Prostate gland (tissue), 2 donors: ENCODE measurements at regions not wholly inside any gene's neighbourhood (a gene's known extent, or its start where the extent isn't known, plus 50 kb on each side); places are given as distances from the start of the nearest gene placed in this dataset.

Source experiments
- POLR2A ChIP-seq: fragments of 450-650 bp; IDR thresholded peaks from one replicate; pipeline ENCODE4 v1.6.1; 2016; ENCODE audit warnings: antibody characterized with exemption, mild to moderate bottlenecking
- POLR2AphosphoS5 ChIP-seq: sonication (generic); formaldehyde crosslinking; IDR thresholded peaks from one replicate; pipeline ENCODE4 v1.6.1; 2017; ENCODE audit warnings: antibody characterized with exemption
- TF ChIP-seq, protein P1 (sequence below), 4 experiments: fragments of 200-600 bp in 2 of 4; fragments of 450-650 bp in 2 of 4; sonication (generic) in 2 of 4; IDR thresholded peaks; 1 replicate in 3 of 4; 2 replicates in 1 of 4; pipeline ENCODE4 v1.5.1; 2016 to 2019; ENCODE audit warnings: antibody characterized with exemption in 4 of 4, mild to moderate bottlenecking in 2 of 4, moderate library complexity in 2 of 4

DNA sequence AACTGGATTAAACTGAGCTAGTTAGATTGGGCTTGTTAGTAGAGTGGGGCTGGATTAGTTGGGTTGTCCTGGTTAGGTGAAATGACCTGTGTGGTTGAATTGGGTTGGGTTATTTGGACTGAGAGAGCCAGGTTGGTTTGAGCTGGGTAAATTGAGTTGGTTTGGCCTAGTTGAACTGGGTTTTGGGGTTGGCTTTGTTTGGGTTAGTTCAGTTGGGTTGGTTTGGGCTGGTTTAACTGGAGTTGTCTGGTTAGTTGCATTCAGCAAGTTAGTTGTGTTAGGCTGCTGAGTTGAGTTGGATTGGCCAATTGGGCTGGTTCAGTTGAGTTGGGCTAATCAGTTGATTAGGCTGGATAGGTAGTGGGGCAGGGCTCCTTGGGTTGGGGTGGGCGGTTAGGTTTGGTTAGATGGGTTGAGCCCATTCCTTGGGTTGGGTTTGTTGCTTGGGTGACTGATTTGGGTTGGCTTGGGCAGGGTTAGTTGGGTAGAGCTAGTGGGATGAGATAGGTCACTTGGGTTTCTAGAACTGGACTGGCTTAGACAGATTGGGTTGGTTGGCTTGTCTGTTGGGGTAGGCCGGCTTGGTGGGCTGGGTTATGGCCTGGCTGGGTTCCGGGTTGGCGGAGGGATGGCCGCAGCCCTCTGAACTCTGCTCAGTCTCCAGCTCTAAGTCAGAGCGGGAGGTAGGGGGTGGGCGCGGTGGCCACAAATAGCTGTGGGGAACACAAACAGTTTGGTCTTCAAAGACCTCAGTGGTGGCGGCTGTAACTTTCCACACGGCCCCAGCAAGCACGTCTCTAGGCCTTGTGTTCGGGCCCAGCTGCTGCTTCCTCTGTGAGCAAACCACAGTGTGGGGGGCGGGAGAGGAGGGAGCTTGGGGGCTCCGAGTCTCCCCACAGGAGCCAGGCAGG, 67.2 kb upstream of the RUNX3 start:
- TF ChIP-seq, protein P1, sequence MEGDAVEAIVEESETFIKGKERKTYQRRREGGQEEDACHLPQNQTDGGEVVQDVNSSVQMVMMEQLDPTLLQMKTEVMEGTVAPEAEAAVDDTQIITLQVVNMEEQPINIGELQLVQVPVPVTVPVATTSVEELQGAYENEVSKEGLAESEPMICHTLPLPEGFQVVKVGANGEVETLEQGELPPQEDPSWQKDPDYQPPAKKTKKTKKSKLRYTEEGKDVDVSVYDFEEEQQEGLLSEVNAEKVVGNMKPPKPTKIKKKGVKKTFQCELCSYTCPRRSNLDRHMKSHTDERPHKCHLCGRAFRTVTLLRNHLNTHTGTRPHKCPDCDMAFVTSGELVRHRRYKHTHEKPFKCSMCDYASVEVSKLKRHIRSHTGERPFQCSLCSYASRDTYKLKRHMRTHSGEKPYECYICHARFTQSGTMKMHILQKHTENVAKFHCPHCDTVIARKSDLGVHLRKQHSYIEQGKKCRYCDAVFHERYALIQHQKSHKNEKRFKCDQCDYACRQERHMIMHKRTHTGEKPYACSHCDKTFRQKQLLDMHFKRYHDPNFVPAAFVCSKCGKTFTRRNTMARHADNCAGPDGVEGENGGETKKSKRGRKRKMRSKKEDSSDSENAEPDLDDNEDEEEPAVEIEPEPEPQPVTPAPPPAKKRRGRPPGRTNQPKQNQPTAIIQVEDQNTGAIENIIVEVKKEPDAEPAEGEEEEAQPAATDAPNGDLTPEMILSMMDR (IDR thresholded peaks at IDR 0.05), result no peak
- TF ChIP-seq POLR2A (no peak), POLR2AphosphoS5 (no peak)
